Dendritic cell treated with granulocyte-macrophage colony-stimulating factor and Interleukin-4, amounts not matched to agents 40 ng/mL and 50 ng/mL, for 4 days (primary cell): ENCODE measurements at regions not wholly inside any gene's neighbourhood (a gene's known extent, or its start where the extent isn't known, plus 50 kb on each side); places are given as distances from the start of the nearest gene placed in this dataset.

ENCODE experiments used
- H3K27ac Mint-ChIP-seq: one replicate; pipeline ENCODE4 v1.8.0; 2022; ENCODE audit warnings: mild to moderate bottlenecking, mixed read lengths
- H3K27me3 Mint-ChIP-seq: one replicate; pipeline ENCODE4 v1.8.0; 2022; ENCODE audit warnings: mild to moderate bottlenecking, mixed read lengths
- H3K36me3 Mint-ChIP-seq: one replicate; pipeline ENCODE4 v1.8.0; 2022; ENCODE audit warnings: low read depth, mixed read lengths
- H3K4me1 Mint-ChIP-seq: one replicate; pipeline ENCODE4 v1.8.0; 2022; ENCODE audit warnings: low read depth, mixed read lengths
- H3K4me3 Mint-ChIP-seq: one replicate; pipeline ENCODE4 v1.8.0; 2022; ENCODE audit warnings: mild to moderate bottlenecking, moderate library complexity, mixed read lengths
- H3K9me3 Mint-ChIP-seq: one replicate; pipeline ENCODE4 v1.8.0; 2022; ENCODE audit warnings: mixed read lengths
- intact Hi-C: fragments of 100-400 bp; cut with micrococcal nuclease; formaldehyde crosslinking; loops from one replicate; pipeline ENCODE4 v1.15.0; 2022

DNA sequence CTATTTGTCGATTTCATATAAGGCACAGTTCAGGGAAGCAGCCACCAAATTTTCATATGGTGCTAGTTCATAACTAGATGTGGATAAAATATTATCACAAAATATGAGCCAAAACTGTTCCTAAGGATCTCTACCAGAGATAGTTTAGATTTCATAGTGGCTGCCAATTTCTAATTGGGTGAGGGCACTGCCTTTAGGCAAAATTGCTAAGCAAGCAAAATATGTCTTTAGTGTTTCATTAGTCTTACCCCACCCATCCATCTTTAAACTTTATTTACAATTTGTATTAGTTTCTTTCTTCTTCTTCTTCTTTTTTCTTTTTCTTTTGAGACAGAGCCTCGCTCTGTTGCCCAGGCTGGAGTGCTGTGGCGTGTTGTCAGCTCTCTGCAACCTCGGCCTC lies 77.1 kb upstream of the SLC4A10 start:
- no peaks in the 10 kb centered on the region for H3K36me3 Mint-ChIP-seq
- no peaks in the 10 kb centered on the region for H3K4me1 Mint-ChIP-seq
- intact Hi-C loops, result no loop called here
- no peaks in the 10 kb centered on the region for H3K27me3 Mint-ChIP-seq
- no peak overlapping the region for H3K27ac Mint-ChIP-seq
- H3K4me3 Mint-ChIP-seq, result no peak overlapping the region
- H3K9me3 Mint-ChIP-seq, result no peaks in the 10 kb centered on the region

GRCh38 chr2:161552015-161552414 lies 72.2 kb upstream of the SLC4A10 start:
- no peak overlapping the region for H3K27ac Mint-ChIP-seq
- no peaks in the 10 kb centered on the region for H3K36me3 Mint-ChIP-seq
- no peak overlapping the region for H3K4me3 Mint-ChIP-seq
- intact Hi-C loops, result no loop called here
- H3K9me3 Mint-ChIP-seq, result no peaks in the 10 kb centered on the region
- no peaks in the 10 kb centered on the region for H3K4me1 Mint-ChIP-seq
- H3K27me3 Mint-ChIP-seq, result no peaks in the 10 kb centered on the region

DNA sequence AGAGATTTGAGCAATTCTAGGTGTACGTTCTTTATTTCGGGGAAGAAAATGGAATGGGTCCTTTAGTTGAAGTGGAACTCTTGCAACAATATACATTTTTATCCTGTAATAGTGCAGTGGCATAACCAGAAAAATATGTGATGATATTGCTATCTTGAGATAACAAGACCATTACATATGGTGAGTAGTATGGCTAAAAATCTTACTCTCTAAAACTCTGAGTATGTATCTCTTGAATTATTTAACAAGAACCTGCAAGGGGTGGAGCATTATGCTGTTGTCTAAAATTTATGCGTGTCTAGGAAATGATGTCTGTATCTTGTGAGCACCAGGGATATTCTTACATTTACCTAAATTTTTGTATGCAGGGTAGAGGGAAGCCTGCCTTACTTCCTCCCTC lies 68.4 kb upstream of the SLC4A10 start:
- Mint-ChIP-seq H3K4me1 (no peaks in the 10 kb centered on the region), H3K9me3 (peaks cover 6% of the 10 kb centered on the region), H3K4me3 (no peak overlapping the region), H3K36me3 (no peaks in the 10 kb centered on the region), H3K27me3 (no peaks in the 10 kb centered on the region), H3K27ac (no peak overlapping the region)
- intact Hi-C loops, result no loop called here

GRCh38 chr2:161556440-161556839 lies 67.8 kb upstream of the SLC4A10 start:
- Mint-ChIP-seq H3K4me3 (no peak overlapping the region), H3K4me1 (no peaks in the 10 kb centered on the region), H3K27ac (no peak overlapping the region), H3K36me3 (no peaks in the 10 kb centered on the region), H3K27me3 (no peaks in the 10 kb centered on the region), H3K9me3 (peaks cover 9% of the 10 kb centered on the region)
- intact Hi-C loops, result no loop called here

- no peak overlapping the region for H3K4me3 Mint-ChIP-seq
- H3K9me3 Mint-ChIP-seq, result peaks cover 18% of the 10 kb centered on the region
- H3K27ac Mint-ChIP-seq, result no peak overlapping the region
- intact Hi-C loops, result no loop called here
- no peaks in the 10 kb centered on the region for H3K36me3 Mint-ChIP-seq
- H3K4me1 Mint-ChIP-seq, result no peaks in the 10 kb centered on the region
- no peaks in the 10 kb centered on the region for H3K27me3 Mint-ChIP-seq
Observed at GRCh38 chr2:161557538-161557937, 66.7 kb upstream of the SLC4A10 start.

DNA sequence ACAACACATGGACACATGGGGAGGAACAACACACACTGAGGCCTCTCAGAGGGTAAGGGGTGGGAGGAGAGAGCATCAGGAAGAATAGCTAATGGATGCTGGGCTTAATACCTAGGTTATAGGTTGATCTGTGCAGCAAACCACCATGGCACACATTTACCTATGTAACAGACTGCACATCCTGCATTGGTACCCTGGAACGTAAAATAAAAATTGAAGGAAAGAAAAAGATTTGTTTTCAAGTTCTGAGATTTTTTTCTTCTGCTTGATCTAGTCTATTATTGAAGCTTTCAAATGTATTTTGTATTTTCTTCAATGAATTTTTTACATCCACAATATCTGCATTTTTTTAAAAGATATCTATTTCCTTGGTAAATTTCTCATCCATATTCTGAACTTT lies 59.3 kb upstream of the SLC4A10 start:
- Mint-ChIP-seq H3K27ac (no peak overlapping the region), H3K4me1 (no peaks in the 10 kb centered on the region), H3K36me3 (no peaks in the 10 kb centered on the region), H3K27me3 (no peaks in the 10 kb centered on the region), H3K9me3 (peaks cover 49% of the 10 kb centered on the region), H3K4me3 (no peak overlapping the region)
- intact Hi-C loops, result no loop called here

DNA sequence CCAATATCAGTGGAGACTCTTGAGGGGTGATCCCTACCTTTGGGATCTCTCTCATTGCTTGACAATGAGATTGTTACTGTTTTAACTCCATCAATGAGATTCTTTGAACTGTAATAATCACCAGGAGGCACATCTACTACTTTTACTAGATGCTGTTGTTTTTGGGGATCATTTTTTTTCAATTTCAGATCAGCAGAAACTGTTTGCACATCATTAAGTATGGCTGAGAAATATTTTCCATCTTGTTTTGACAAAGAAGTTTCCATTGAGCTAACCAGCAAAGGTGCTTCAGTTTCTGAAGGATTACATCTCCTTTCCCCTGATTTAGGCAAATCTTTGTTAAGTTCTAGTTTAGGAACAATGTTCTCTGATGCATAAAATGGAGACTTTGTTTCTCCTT lies 54.8 kb upstream of the SLC4A10 start:
- H3K9me3 Mint-ChIP-seq, result peaks cover 15% of the 10 kb centered on the region
- H3K27me3 Mint-ChIP-seq, result no peaks in the 10 kb centered on the region
- intact Hi-C loops, result no loop called here
- H3K4me3 Mint-ChIP-seq, result no peak overlapping the region
- H3K4me1 Mint-ChIP-seq, result no peaks in the 10 kb centered on the region
- no peaks in the 10 kb centered on the region for H3K36me3 Mint-ChIP-seq
- H3K27ac Mint-ChIP-seq, result no peak overlapping the region

GRCh38 chr2:161570424-161571050 lies 53.7 kb upstream of the SLC4A10 start:
- Mint-ChIP-seq H3K27ac (no peak overlapping the region), H3K4me3 (no peak overlapping the region), H3K36me3 (no peaks in the 10 kb centered on the region), H3K4me1 (no peaks in the 10 kb centered on the region), H3K9me3 (peaks cover 4% of the 10 kb centered on the region), H3K27me3 (no peaks in the 10 kb centered on the region)
- intact Hi-C loops, result no loop called here

DNA sequence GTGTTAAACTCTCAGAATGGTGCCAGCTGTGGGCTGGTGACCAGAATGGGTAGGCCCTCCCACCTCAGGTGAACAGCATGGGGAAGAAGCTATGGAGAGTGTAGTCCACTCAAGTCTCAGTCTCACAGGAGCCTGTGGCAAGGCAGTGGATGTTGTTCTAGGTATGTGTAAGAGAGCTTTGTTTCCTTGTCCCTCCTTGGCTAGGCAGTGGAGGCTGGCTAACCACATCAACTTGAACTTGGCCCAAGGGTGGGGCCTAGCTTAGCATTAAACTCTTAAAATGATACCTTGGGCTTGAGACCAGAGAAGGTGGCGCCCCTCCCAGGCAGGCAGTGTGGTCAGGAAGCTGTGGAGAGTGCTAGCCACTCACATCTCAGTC lies 53.2 kb upstream of the SLC4A10 start:
- Mint-ChIP-seq H3K9me3 (no peaks in the 10 kb centered on the region), H3K4me3 (no peak overlapping the region), H3K27ac (no peak overlapping the region), H3K36me3 (no peaks in the 10 kb centered on the region), H3K4me1 (no peaks in the 10 kb centered on the region), H3K27me3 (no peaks in the 10 kb centered on the region)
- intact Hi-C loops, result no loop called here
